ENCODE measurements at regions not wholly inside any gene's neighbourhood (a gene's known extent, or its start where the extent isn't known, plus 50 kb on each side); places are given as distances from the start of the nearest gene placed in this dataset.
"Not testable (repeated sequence)": the region's sequence is repeated elsewhere in the genome, so short reads cannot be mapped to it uniquely, and the experiment has no call there.

GRCh38 chr20:19841740-19842139 is 83.7 kb downstream of the RIN2 start:
- no peak for ATAC-seq (ENCODE audit: low FRiP score)
- TF ChIP-seq CTCF (IDR thresholded peaks at IDR 0.05): no peak
- DNase-seq (ENCODE audit: low spot score): no peak

GRCh38 chr20:19844850-19845249 is 86.8 kb downstream of the RIN2 start:
- DNase-seq (ENCODE audit: low spot score); ATAC-seq (ENCODE audit: low FRiP score): not testable (repeated sequence)

GRCh38 chr20:19847383-19847782 is 89.3 kb downstream of the RIN2 start:
- no peak for TF ChIP-seq CTCF (IDR thresholded peaks at IDR 0.05)
- no peak for ATAC-seq (ENCODE audit: low FRiP score)
- no peak for DNase-seq (ENCODE audit: low spot score)

- TF ChIP-seq CTCF (IDR thresholded peaks at IDR 0.05): no peak
- ATAC-seq (ENCODE audit: low FRiP score) (no peak), DNase-seq (ENCODE audit: low spot score) (no peak)
These were observed 91.5 kb downstream of the RIN2 start for GRCh38 chr20:19849341-19850197.

GRCh38 chr20:19850198-19850533 is 92.1 kb downstream of the RIN2 start:
- ATAC-seq (ENCODE audit: low FRiP score) (no peak), DNase-seq (ENCODE audit: low spot score) (no peak)
- no peak for TF ChIP-seq CTCF (IDR thresholded peaks at IDR 0.05)

GRCh38 chr20:19851861-19852260 is 93.8 kb downstream of the RIN2 start:
- no peak for ATAC-seq (ENCODE audit: low FRiP score)
- no peak for TF ChIP-seq CTCF (IDR thresholded peaks at IDR 0.05)
- DNase-seq (ENCODE audit: low spot score): no peak

GRCh38 chr20:19855416-19855815 is 97.4 kb downstream of the RIN2 start:
- ATAC-seq (ENCODE audit: low FRiP score) (no peak), DNase-seq (ENCODE audit: low spot score) (no peak)
- TF ChIP-seq CTCF (IDR thresholded peaks at IDR 0.05): no peak

Data from omental fat pad (tissue), 3 donors.